Peyer's patch (tissue), 4 donors: ENCODE measurements at regions not wholly inside any gene's neighbourhood (a gene's known extent, or its start where the extent isn't known, plus 50 kb on each side); places are given as distances from the start of the nearest gene placed in this dataset.

Experiments used
- POLR2A ChIP-seq, 2 donors: fragments of 450-650 bp; IDR thresholded peaks; one replicate each; pipeline ENCODE4 v1.5.1; 2017; ENCODE audit warnings: antibody characterized with exemption in 2 of 2, mild to moderate bottlenecking in 2 of 2, moderate library complexity in 2 of 2
- TF ChIP-seq, protein P1 (sequence below), 6 experiments: fragments of 450-650 bp in 4 of 6; fragments of 200-600 bp in 2 of 6; sonication (generic) in 1 of 6; IDR thresholded peaks; one replicate each; pipeline ENCODE4 v1.5.1; 2017 to 2019; ENCODE audit warnings: antibody characterized with exemption in 6 of 6, mild to moderate bottlenecking in 3 of 6, moderate library complexity in 1 of 6

DNA sequence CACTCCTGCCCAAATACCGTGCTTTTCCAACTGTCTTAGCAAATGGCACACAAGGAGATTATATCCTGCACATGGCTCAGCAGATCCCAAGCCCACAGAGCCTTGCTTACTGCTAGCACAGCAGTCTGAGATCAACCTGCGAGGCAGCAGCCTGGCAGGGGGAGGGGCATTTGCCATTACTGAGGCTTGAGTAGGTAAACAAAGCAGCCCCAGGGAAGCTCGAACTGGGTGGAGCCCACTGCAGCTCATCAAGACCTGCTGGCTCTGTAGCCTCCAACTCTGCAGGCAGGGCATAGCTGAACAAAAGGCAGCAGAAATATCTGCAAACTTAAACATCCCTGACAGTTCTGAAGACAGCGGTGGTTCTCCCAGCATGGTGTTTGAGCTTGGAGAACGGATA is 70.1 kb upstream of the PTBP2 start:
- TF ChIP-seq, protein P1, sequence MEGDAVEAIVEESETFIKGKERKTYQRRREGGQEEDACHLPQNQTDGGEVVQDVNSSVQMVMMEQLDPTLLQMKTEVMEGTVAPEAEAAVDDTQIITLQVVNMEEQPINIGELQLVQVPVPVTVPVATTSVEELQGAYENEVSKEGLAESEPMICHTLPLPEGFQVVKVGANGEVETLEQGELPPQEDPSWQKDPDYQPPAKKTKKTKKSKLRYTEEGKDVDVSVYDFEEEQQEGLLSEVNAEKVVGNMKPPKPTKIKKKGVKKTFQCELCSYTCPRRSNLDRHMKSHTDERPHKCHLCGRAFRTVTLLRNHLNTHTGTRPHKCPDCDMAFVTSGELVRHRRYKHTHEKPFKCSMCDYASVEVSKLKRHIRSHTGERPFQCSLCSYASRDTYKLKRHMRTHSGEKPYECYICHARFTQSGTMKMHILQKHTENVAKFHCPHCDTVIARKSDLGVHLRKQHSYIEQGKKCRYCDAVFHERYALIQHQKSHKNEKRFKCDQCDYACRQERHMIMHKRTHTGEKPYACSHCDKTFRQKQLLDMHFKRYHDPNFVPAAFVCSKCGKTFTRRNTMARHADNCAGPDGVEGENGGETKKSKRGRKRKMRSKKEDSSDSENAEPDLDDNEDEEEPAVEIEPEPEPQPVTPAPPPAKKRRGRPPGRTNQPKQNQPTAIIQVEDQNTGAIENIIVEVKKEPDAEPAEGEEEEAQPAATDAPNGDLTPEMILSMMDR (IDR thresholded peaks at IDR 0.05) = no peak
- TF ChIP-seq POLR2A (IDR thresholded peaks at IDR 0.05) = no peak
